GM23248 (cell line): ENCODE measurements at regions not wholly inside any gene's neighbourhood (a gene's known extent, or its start where the extent isn't known, plus 50 kb on each side); places are given as distances from the start of the nearest gene placed in this dataset.
A peak's percentile ranks its signal among the peaks of the same experiment; 100 is the strongest.

Source experiments
- DNase-seq: peaks from one replicate; pipeline ENCODE4 v3.0.0-alpha.2; 2015
- H2AFZ ChIP-seq: fragments of 200-600 bp; sonication (generic); 2 replicates; pipeline ENCODE4 v1.6.1; 2016; ENCODE audit warnings: antibody characterized with exemption
- H3F3A ChIP-seq: fragments of 200-600 bp; sonication (generic); 2 replicates; pipeline ENCODE4 v1.6.1; 2016; ENCODE audit warnings: mild to moderate bottlenecking, antibody characterized with exemption, mixed run types; ENCODE audit not compliant: insufficient read depth
- H3K27ac ChIP-seq: fragments of 200-600 bp; sonication (generic); 2 replicates; pipeline ENCODE4 v1.5.1; 2016; ENCODE audit warnings: mild to moderate bottlenecking
- H3K27me3 ChIP-seq: fragments of 200-600 bp; sonication (generic); replicated peaks from 2 replicates; pipeline ENCODE4 v1.6.1; 2016; ENCODE audit warnings: mild to moderate bottlenecking; ENCODE audit not compliant: insufficient read depth
- H3K36me3 ChIP-seq: fragments of 200-600 bp; sonication (generic); 2 replicates; pipeline ENCODE4 v1.6.1; 2016; ENCODE audit warnings: low read depth, mild to moderate bottlenecking
- H3K4me1 ChIP-seq: fragments of 200-600 bp; sonication (generic); 2 replicates; pipeline ENCODE4 v1.6.1; 2016; ENCODE audit warnings: mild to moderate bottlenecking; ENCODE audit not compliant: insufficient read depth
- H3K4me2 ChIP-seq: fragments of 200-600 bp; sonication (generic); one replicate; pipeline ENCODE4 v1.6.1; 2016; ENCODE audit warnings: mild to moderate bottlenecking; ENCODE audit not compliant: unreplicated experiment
- H3K4me3 ChIP-seq: fragments of 200-600 bp; sonication (generic); 2 replicates; pipeline ENCODE4 v1.5.1; 2016; ENCODE audit warnings: mild to moderate bottlenecking
- H3K79me2 ChIP-seq: fragments of 200-600 bp; sonication (generic); 2 replicates; pipeline ENCODE4 v1.6.1; 2016; ENCODE audit warnings: mild to moderate bottlenecking; ENCODE audit not compliant: insufficient read depth
- H3K9ac ChIP-seq: fragments of 200-600 bp; sonication (generic); 2 replicates; pipeline ENCODE4 v1.6.1; 2016; ENCODE audit warnings: mild to moderate bottlenecking
- H3K9me2 ChIP-seq: fragments of 200-600 bp; sonication (generic); 2 replicates; pipeline ENCODE4 v1.6.1; 2016; ENCODE audit warnings: mixed run types, mild to moderate bottlenecking, moderate library complexity; ENCODE audit not compliant: insufficient read depth
- H3K9me3 ChIP-seq: fragments of 200-600 bp; sonication (generic); one replicate; pipeline ENCODE4 v1.6.1; 2017; ENCODE audit warnings: low read depth
- H4K20me1 ChIP-seq: fragments of 200-600 bp; sonication (generic); 2 replicates; pipeline ENCODE4 v1.6.0; 2016; ENCODE audit not compliant: insufficient read depth
- EZH2 ChIP-seq: fragments of 200-600 bp; sonication (generic); IDR thresholded peaks from 2 replicates; pipeline ENCODE4 v1.6.1; 2018; ENCODE audit warnings: antibody characterized with exemption, mild to moderate bottlenecking; ENCODE audit not compliant: insufficient read depth, poor library complexity, severe bottlenecking
- EZH2phosphoT487 ChIP-seq: fragments of 200-600 bp; sonication (generic); IDR thresholded peaks from 2 replicates; pipeline ENCODE4 v1.6.1; 2018; ENCODE audit warnings: antibody characterized with exemption, moderate library complexity, mild to moderate bottlenecking, low read depth; ENCODE audit not compliant: insufficient read depth
- WGBS, 2 experiments: methylation state at CpG; one replicate each; pipeline ENCODE4 v1.1.6; 2015 to 2017; ENCODE audit warnings: low lambda C conversion rate in 2 of 2, low coverage in 1 of 2; ENCODE audit errors: missing lambda C conversion rate in 2 of 2; 5-methylcytosine and 5-hydroxymethylcytosine counted together
- in situ Hi-C: fragments of 300-500 bp; cut with MboI; formaldehyde crosslinking; loops from 2 replicates; pipeline ENCODE4 v1.15.0; 2020

- Histone ChIP-seq H3F3A (no peaks in the 10 kb centered on the region), H3K4me2 (no peak overlapping the region), H3K9ac (no peak overlapping the region), H3K4me1 (no peaks in the 10 kb centered on the region), H3K9me2 (no peaks in the 10 kb centered on the region), H3K4me3 (no peak overlapping the region), H3K27me3 (no peaks in the 10 kb centered on the region), H3K27ac (no peak overlapping the region), H3K36me3 (no peaks in the 10 kb centered on the region), H4K20me1 (no peaks in the 10 kb centered on the region), H3K9me3 (no peaks in the 10 kb centered on the region), H2AFZ (no peak overlapping the region), H3K79me2 (no peaks in the 10 kb centered on the region)
- WGBS, 2 experiments, result 14 to 18% methylated on average over 2 of the region's 2 CpGs
- no peak for DNase-seq
- TF ChIP-seq EZH2phosphoT487, result no peak
- TF ChIP-seq EZH2, result no peak
- in situ Hi-C loops, result no loop called here
These were observed 229.1 kb upstream of the MAP2 start for GRCh38 chr2:209194717-209195116.

DNA sequence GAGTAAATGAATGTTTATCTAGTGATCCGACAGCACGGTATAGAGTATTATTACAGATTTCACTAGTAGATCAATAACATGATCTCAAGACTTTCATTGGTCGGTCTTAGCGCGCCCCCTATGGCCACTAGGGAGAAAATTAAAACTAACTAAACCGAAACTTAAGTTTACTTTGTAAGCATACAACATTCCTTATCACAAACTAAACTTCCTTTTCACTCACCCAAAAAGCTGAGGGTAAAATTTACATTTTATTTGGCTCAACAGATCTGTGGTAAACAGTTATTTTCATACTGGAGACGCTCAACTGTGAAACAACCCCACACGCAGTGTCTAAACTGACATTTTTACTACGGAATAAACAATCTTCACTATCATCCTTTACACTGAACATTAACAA is 215.6 kb upstream of the MAP2 start:
- in situ Hi-C loops, result no loop called here
- Histone ChIP-seq H3K27ac (no peak overlapping the region), H3K4me1 (no peaks in the 10 kb centered on the region), H4K20me1 (no peaks in the 10 kb centered on the region), H2AFZ (peak overlapping the region; percentile 91), H3K9me2 (no peaks in the 10 kb centered on the region), H3K4me2 (peak overlapping the region; percentile 76), H3K9ac (peak overlapping the region; percentile 33; the same call in 1 of the 2 replicates), H3F3A (no peaks in the 10 kb centered on the region), H3K27me3 (no peaks in the 10 kb centered on the region), H3K79me2 (no peaks in the 10 kb centered on the region), H3K36me3 (no peaks in the 10 kb centered on the region), H3K9me3 (no peaks in the 10 kb centered on the region), H3K4me3 (peak overlapping the region; percentile 74)
- 11 to 15% methylated on average over 9 of the region's 9 CpGs for WGBS, 2 experiments
- TF ChIP-seq EZH2 (no peak), EZH2phosphoT487 (no peak)
- peak; percentile 39 for DNase-seq

GRCh38 chr2:209209943-209210342 is 213.9 kb upstream of the MAP2 start:
- no peak overlapping the region for H2AFZ ChIP-seq
- H3K9ac ChIP-seq, result no peak overlapping the region
- TF ChIP-seq EZH2, result no peak
- TF ChIP-seq EZH2phosphoT487, result no peak
- no peaks in the 10 kb centered on the region for H3K79me2 ChIP-seq
- no peaks in the 10 kb centered on the region for H3K27me3 ChIP-seq
- no peaks in the 10 kb centered on the region for H3K36me3 ChIP-seq
- no peaks in the 10 kb centered on the region for H4K20me1 ChIP-seq
- DNase-seq, result no peak
- H3K9me3 ChIP-seq, result no peaks in the 10 kb centered on the region
- in situ Hi-C loops, result no loop called here
- no peaks in the 10 kb centered on the region for H3K4me1 ChIP-seq
- no peak overlapping the region for H3K4me2 ChIP-seq
- H3K4me3 ChIP-seq, result no peak overlapping the region
- H3K27ac ChIP-seq, result no peak overlapping the region
- H3K9me2 ChIP-seq, result no peaks in the 10 kb centered on the region
- no peaks in the 10 kb centered on the region for H3F3A ChIP-seq
- 68 to 70% methylated on average over 4 of the region's 4 CpGs for WGBS, 2 experiments

DNA sequence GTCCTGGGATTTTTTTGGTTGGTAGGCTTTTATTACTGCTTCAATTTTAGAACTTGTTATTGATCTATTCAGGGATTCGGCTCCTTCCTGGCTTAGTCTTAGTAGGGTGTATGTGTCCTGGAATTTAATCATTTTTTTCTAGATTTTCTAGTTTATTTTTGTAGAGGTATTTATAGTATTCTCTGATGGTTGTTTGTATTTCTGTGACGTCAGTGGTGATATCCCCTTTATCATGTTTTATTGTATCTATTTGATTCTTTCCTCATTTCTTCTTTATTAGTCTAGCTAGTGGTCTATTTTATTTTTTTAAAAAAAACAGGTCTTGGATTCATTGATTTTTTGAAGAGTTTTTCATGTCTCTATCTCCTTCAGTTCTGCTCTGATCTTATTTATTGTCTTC is 193.3 kb upstream of the MAP2 start:
- Histone ChIP-seq H3K9me2 (no peaks in the 10 kb centered on the region), H3K27ac (no peak overlapping the region), H3K27me3 (no peaks in the 10 kb centered on the region), H3K9ac (no peak overlapping the region), H3K4me3 (no peak overlapping the region), H4K20me1 (no peaks in the 10 kb centered on the region), H3F3A (no peaks in the 10 kb centered on the region), H3K79me2 (no peaks in the 10 kb centered on the region), H3K4me1 (no peaks in the 10 kb centered on the region), H3K9me3 (no peaks in the 10 kb centered on the region), H3K36me3 (no peaks in the 10 kb centered on the region), H2AFZ (no peak overlapping the region), H3K4me2 (no peak overlapping the region)
- WGBS, 2 experiments, result 5 to 16% methylated on average over 2 of the region's 2 CpGs
- no peak for TF ChIP-seq EZH2phosphoT487
- no peak for TF ChIP-seq EZH2
- no peak for DNase-seq
- in situ Hi-C loops, result no loop called here

DNA sequence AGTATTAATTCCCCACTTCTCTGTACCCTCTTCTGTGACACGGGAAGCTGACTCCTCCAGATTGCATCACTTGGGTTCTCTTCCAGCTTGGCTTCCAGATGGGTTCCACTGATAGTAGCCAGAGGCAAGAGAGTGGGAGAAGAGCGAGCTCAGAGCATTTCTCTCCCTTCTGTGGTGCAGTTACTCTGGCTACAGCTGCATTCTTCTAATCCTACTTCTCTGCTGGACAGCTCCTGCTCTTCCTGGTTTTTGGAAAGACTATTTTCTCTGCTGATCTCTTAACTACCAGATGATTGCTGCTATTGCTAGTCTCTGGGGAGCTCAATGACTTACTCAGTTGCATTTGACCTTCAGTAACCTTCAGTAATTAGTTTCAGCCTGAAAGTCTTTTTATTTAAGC is 187.5 kb upstream of the MAP2 start:
- no peaks in the 10 kb centered on the region for H3F3A ChIP-seq
- TF ChIP-seq EZH2phosphoT487, result no peak
- TF ChIP-seq EZH2, result no peak
- H3K36me3 ChIP-seq, result no peaks in the 10 kb centered on the region
- H3K4me2 ChIP-seq, result no peak overlapping the region
- H3K27ac ChIP-seq, result no peak overlapping the region
- DNase-seq, result peak; percentile 0
- no peak overlapping the region for H3K4me3 ChIP-seq
- H3K4me1 ChIP-seq, result no peaks in the 10 kb centered on the region
- no peaks in the 10 kb centered on the region for H3K79me2 ChIP-seq
- no peaks in the 10 kb centered on the region for H3K27me3 ChIP-seq
- no peaks in the 10 kb centered on the region for H4K20me1 ChIP-seq
- no peak overlapping the region for H3K9ac ChIP-seq
- H3K9me2 ChIP-seq, result no peaks in the 10 kb centered on the region
- in situ Hi-C loops, result no loop called here
- no peak overlapping the region for H2AFZ ChIP-seq
- WGBS, 2 experiments, result 0 to 9% methylated on average over 2 of the region's 2 CpGs
- no peaks in the 10 kb centered on the region for H3K9me3 ChIP-seq
